GM12878 (cell line): ENCODE measurements at regions not wholly inside any gene's neighbourhood (a gene's known extent, or its start where the extent isn't known, plus 50 kb on each side); places are given as distances from the start of the nearest gene placed in this dataset.

ENCODE experiments used
- ATF3 ChIP-seq: IDR thresholded peaks from 2 replicates; pipeline ENCODE4 v1.6.1; 2011; ENCODE audit warnings: low read depth, mild to moderate bottlenecking, low read length, moderate library complexity, borderline replicate concordance; ENCODE audit errors: extremely low read depth
- BCL11A ChIP-seq: IDR thresholded peaks from 2 replicates; pipeline ENCODE4 v1.6.1; 2011; ENCODE audit warnings: low read depth, low read length
- BHLHE40 ChIP-seq, 2 experiments: fragments of 450-650 bp in 1 of 2; IDR thresholded peaks; 2 replicates each; pipeline ENCODE4 v1.6.1; 2011 to 2017; ENCODE audit warnings: low read depth in 2 of 2, borderline replicate concordance in 1 of 2, improper control_type of control experiment in 1 of 2, low read length in 1 of 2, mild to moderate bottlenecking in 1 of 2
- CEBPZ ChIP-seq: fragments of 150-350 bp; IDR thresholded peaks from 2 replicates; pipeline ENCODE4 v1.6.1; 2016; ENCODE audit warnings: low read depth, low read length
- CTCF ChIP-seq, 3 experiments: IDR thresholded peaks in 2 of 3; conservative IDR thresholded peaks in 1 of 3; 2 replicates each; pipeline ENCODE4 v1.5.1; 2011; ENCODE audit warnings: low read depth in 3 of 3, low read length in 3 of 3, mild to moderate bottlenecking in 3 of 3, control low read depth in 2 of 3, moderate library complexity in 2 of 3, inconsistent platforms in 1 of 3, mixed read lengths in 1 of 3; ENCODE audit not compliant: control insufficient read depth in 2 of 3, insufficient read depth in 1 of 3; ENCODE audit errors: extremely low read depth in 1 of 3
- EP300 ChIP-seq, 2 experiments: fragments of 150-350 bp in 1 of 2; IDR thresholded peaks; 2 replicates each; pipeline ENCODE4 v1.6.1; 2011 to 2012; ENCODE audit warnings: low read depth in 2 of 2, low read length in 2 of 2, borderline replicate concordance in 1 of 2, improper control_type of control experiment in 1 of 2, inconsistent platforms in 1 of 2; ENCODE audit not compliant: control insufficient read depth in 1 of 2
- ESRRA ChIP-seq: IDR thresholded peaks from 2 replicates; pipeline ENCODE4 v1.6.1; 2012; ENCODE audit warnings: mild to moderate bottlenecking, low read length, improper control_type of control experiment
- EZH2 ChIP-seq: IDR thresholded peaks from 2 replicates; pipeline ENCODE4 v1.6.1; 2012; ENCODE audit warnings: low read depth, mild to moderate bottlenecking, control low read depth, inconsistent platforms, low read length, borderline replicate concordance; ENCODE audit not compliant: control insufficient read depth
- MEF2A ChIP-seq: IDR thresholded peaks from 2 replicates; pipeline ENCODE4 v1.6.1; 2011; ENCODE audit warnings: low read depth, mild to moderate bottlenecking, low read length, moderate library complexity; ENCODE audit not compliant: insufficient read depth
- MYC ChIP-seq: IDR thresholded peaks from 2 replicates; pipeline ENCODE4 v1.6.1; 2011; ENCODE audit warnings: mild to moderate bottlenecking, low read length, moderate library complexity, inconsistent platforms; ENCODE audit not compliant: insufficient read depth, insufficient replicate concordance, insufficient read length, severe bottlenecking
- NFXL1 ChIP-seq: fragments of 450-650 bp; IDR thresholded peaks from 2 replicates; pipeline ENCODE4 v1.6.1; 2017; ENCODE audit warnings: antibody characterized with exemption, mild to moderate bottlenecking, borderline replicate concordance
- PML ChIP-seq: IDR thresholded peaks from 2 replicates; pipeline ENCODE4 v1.6.1; 2012; ENCODE audit warnings: low read length, inconsistent platforms
- POLR2AphosphoS5 ChIP-seq: IDR thresholded peaks from 2 replicates; pipeline ENCODE4 v1.6.1; 2011; ENCODE audit warnings: mild to moderate bottlenecking, low read length, inconsistent platforms
- SIN3A ChIP-seq: IDR thresholded peaks from 2 replicates; pipeline ENCODE4 v1.6.1; 2012; ENCODE audit warnings: low read depth, low read length, improper control_type of control experiment

GRCh38 chr13:90233933-90234672 lies 1113.4 kb upstream of the MIR17HG start:
- TF ChIP-seq NFXL1 (no peak), BCL11A (no peak), PML (no peak), SIN3A (no peak), EZH2 (no peak), CTCF (IDR thresholded peaks at IDR 0.05 in 2 of 3, conservative IDR thresholded peaks at IDR 0.05 in 1 of 3; ENCODE audit: control insufficient read depth in 2 of 3, extremely low read depth in 1 of 3, insufficient read depth in 1 of 3, low read depth in 3 of 3, low read length in 3 of 3) (no peak), ESRRA (no peak), CEBPZ (no peak), POLR2AphosphoS5 (no peak), MYC (no peak), MEF2A (no peak), BHLHE40 (IDR thresholded peaks at IDR 0.05; ENCODE audit: borderline replicate concordance in 1 of 2, low read depth in 2 of 2, low read length in 1 of 2) (no peak), ATF3 (no peak), EP300 (IDR thresholded peaks at IDR 0.05; ENCODE audit: borderline replicate concordance in 1 of 2, control insufficient read depth in 1 of 2, low read depth in 2 of 2, low read length in 2 of 2) (no peak)
